ENCODE measurements at regions not wholly inside any gene's neighbourhood (a gene's known extent, or its start where the extent isn't known, plus 50 kb on each side); places are given as distances from the start of the nearest gene placed in this dataset.

- TF ChIP-seq, protein P1, sequence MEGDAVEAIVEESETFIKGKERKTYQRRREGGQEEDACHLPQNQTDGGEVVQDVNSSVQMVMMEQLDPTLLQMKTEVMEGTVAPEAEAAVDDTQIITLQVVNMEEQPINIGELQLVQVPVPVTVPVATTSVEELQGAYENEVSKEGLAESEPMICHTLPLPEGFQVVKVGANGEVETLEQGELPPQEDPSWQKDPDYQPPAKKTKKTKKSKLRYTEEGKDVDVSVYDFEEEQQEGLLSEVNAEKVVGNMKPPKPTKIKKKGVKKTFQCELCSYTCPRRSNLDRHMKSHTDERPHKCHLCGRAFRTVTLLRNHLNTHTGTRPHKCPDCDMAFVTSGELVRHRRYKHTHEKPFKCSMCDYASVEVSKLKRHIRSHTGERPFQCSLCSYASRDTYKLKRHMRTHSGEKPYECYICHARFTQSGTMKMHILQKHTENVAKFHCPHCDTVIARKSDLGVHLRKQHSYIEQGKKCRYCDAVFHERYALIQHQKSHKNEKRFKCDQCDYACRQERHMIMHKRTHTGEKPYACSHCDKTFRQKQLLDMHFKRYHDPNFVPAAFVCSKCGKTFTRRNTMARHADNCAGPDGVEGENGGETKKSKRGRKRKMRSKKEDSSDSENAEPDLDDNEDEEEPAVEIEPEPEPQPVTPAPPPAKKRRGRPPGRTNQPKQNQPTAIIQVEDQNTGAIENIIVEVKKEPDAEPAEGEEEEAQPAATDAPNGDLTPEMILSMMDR (conservative IDR thresholded peaks at IDR 0.05; ENCODE audit: low read depth in 2 of 2): no peak
- TF ChIP-seq POLR2AphosphoS5 (IDR thresholded peaks at IDR 0.05; ENCODE audit: low read depth): no peak
- no peak for TF ChIP-seq REST (IDR thresholded peaks at IDR 0.05; ENCODE audit: unreplicated experiment)
- no peak for TF ChIP-seq EZH2phosphoT487 (IDR thresholded peaks at IDR 0.05; ENCODE audit: unreplicated experiment)
Observed at GRCh38 chr7:63113713-63114285, 884.9 kb upstream of the ZNF722 start.
